Stomach smooth muscle (tissue), 2 donors: ENCODE measurements at regions not wholly inside any gene's neighbourhood (a gene's known extent, or its start where the extent isn't known, plus 50 kb on each side); places are given as distances from the start of the nearest gene placed in this dataset.

Experiments
- H3K27ac ChIP-seq: one replicate; pipeline ENCODE4 v1.7.0; 2013; ENCODE audit warnings: mild to moderate bottlenecking, low read length, inconsistent platforms
- H3K27me3 ChIP-seq, 2 donors: one replicate each; pipeline ENCODE4 v1.7.0; 2013; ENCODE audit warnings: low read length in 2 of 2; ENCODE audit not compliant: insufficient read depth in 2 of 2, control insufficient read depth in 1 of 2
- H3K36me3 ChIP-seq, 2 donors: one replicate each; pipeline ENCODE4 v1.7.0; 2013; ENCODE audit warnings: low read length in 2 of 2; ENCODE audit not compliant: control insufficient read depth in 2 of 2, insufficient read depth in 2 of 2
- H3K4me1 ChIP-seq: one replicate; pipeline ENCODE4 v1.7.0; 2013; ENCODE audit warnings: low read length; ENCODE audit not compliant: control insufficient read depth, insufficient read depth
- H3K4me3 ChIP-seq, 2 donors: one replicate each; pipeline ENCODE4 v1.7.0; 2013; ENCODE audit warnings: low read length in 2 of 2
- H3K9ac ChIP-seq, 2 donors: one replicate each; pipeline ENCODE4 v1.7.0; 2013; ENCODE audit warnings: low read length in 2 of 2, mild to moderate bottlenecking in 1 of 2
- H3K9me3 ChIP-seq, 2 donors: one replicate each; pipeline ENCODE4 v1.7.0; 2013; ENCODE audit warnings: low read length in 2 of 2; ENCODE audit not compliant: control insufficient read depth in 2 of 2
- donor health status: healthy.
- donor health status: Pancreatic carcinoma.

DNA sequence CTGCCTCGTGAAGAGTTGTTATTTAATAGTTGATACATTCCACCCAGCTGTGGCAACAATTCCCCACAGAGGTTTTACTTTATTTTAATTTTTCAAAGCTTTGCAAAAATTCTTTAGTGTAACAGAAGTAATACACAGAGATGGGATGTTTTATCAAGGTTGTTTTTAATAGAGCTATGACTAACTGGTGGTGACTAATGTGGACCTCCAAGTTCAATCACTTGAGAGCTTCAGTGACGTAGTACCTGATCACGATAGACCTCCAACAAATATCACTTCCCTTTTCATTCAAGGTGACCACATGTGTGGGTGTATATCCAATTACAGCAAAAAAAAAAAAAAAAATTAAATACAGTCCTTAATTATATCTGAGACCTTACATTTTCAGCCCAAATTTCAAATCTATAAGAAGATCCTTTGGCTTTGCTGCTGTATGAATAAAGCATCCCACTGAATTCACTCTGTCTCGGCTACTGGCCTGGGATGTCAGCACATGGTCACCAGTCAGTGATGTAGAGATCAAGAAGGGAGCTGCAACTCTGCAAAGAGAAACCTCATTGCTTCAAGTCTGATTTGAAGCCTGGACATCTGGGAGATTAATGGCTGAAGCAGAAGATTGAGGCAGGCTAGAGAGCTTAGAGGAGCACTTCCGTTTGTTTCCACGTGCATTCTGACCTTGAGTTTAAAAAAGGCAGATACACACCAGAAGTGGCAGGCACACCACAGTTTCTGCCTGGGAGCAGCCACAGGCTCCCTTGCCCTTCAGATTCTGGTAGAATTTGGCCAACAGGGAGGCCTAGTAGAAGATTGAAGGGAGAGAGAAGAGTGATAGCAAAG, 345.9 kb upstream of the NOCT start:
- H3K27me3 ChIP-seq: no peaks in the 10 kb centered on the region
- H3K9me3 ChIP-seq: no peaks in the 10 kb centered on the region
- no peak overlapping the region for H3K27ac ChIP-seq
- no peaks in the 10 kb centered on the region for H3K36me3 ChIP-seq
- no peak overlapping the region for H3K9ac ChIP-seq
- H3K4me1 ChIP-seq: no peaks in the 10 kb centered on the region
- no peak overlapping the region for H3K4me3 ChIP-seq

DNA sequence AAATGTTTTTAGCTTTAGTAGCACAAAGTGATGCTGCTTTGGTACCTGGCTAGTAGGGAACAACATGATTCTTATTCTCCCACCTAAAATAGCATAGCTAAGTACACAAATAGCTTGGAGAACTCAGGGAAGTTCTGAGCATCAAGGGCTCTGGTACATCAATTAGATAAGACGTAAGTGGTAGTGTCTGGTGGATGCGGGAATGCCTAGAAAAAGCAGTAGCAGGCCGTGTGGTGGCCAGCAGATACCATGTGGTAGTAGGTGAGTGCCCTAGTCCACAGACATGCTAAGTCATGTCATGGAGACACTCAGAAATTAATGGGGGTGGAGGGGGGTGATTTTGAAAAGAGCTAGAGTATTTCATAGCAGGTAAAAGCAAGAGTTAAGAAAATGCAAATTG, 347.3 kb upstream of the NOCT start:
- no peak overlapping the region for H3K27ac ChIP-seq
- no peak overlapping the region for H3K9ac ChIP-seq
- H3K36me3 ChIP-seq: no peaks in the 10 kb centered on the region
- no peak overlapping the region for H3K4me3 ChIP-seq
- H3K4me1 ChIP-seq: no peaks in the 10 kb centered on the region
- H3K27me3 ChIP-seq: no peaks in the 10 kb centered on the region
- H3K9me3 ChIP-seq: no peaks in the 10 kb centered on the region

- H3K9me3 ChIP-seq: no peaks in the 10 kb centered on the region
- H3K27ac ChIP-seq: no peak overlapping the region
- no peak overlapping the region for H3K4me3 ChIP-seq
- H3K27me3 ChIP-seq: no peaks in the 10 kb centered on the region
- H3K36me3 ChIP-seq: no peaks in the 10 kb centered on the region
- no peak overlapping the region for H3K9ac ChIP-seq
- no peaks in the 10 kb centered on the region for H3K4me1 ChIP-seq
Measured at GRCh38 chr4:138666366-138666765, 349.2 kb upstream of the NOCT start.

DNA sequence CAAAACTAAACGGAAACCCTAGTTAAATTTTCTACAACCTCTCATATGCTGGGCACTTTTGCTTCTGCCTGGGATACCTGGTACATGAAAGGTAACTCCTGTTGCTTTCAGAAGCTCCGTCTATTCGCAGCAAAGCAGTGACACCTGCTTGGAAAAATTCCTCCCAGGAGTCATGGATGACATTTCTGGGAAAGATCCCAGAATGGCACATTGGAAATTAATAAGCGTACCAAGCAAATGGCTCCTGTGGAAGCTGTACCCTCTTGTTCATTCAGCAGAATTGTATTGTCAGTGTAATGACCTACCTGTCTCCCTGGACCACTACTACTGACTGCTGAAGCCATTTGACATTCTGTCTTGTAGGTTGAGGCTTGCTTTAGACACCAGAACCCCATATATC, 349.7 kb upstream of the NOCT start:
- Histone ChIP-seq H3K27ac (no peak overlapping the region), H3K27me3 (no peaks in the 10 kb centered on the region), H3K9ac (no peak overlapping the region), H3K36me3 (no peaks in the 10 kb centered on the region), H3K4me3 (no peak overlapping the region), H3K4me1 (no peaks in the 10 kb centered on the region), H3K9me3 (no peaks in the 10 kb centered on the region)

DNA sequence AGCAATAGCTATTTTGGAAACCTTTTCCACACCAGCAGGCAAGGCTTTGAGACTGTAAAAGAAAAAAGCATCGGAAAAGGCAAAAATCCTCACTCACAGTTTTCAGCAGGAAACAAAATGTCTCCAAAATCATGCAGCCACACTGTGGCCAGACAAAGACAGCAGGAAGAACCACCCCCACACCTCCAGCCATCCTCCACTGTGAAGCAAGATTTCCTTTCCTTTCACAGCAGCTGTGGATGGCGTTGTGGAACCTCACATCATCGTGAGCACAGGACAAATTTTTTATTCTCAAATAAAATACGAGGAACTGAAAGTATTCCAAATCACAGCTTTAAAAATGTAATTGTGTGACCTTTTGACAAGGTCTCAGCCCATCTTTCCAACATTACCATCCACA, 351.7 kb upstream of the NOCT start:
- Histone ChIP-seq H3K27ac (no peak overlapping the region), H3K36me3 (no peaks in the 10 kb centered on the region), H3K4me3 (no peak overlapping the region), H3K4me1 (no peaks in the 10 kb centered on the region), H3K9me3 (no peaks in the 10 kb centered on the region), H3K27me3 (no peaks in the 10 kb centered on the region), H3K9ac (no peak overlapping the region)

- Histone ChIP-seq H3K27ac (no peak overlapping the region), H3K36me3 (no peaks in the 10 kb centered on the region), H3K9ac (no peak overlapping the region), H3K4me1 (no peaks in the 10 kb centered on the region), H3K9me3 (no peaks in the 10 kb centered on the region), H3K27me3 (no peaks in the 10 kb centered on the region), H3K4me3 (no peak overlapping the region)
Measured at GRCh38 chr4:138659812-138660316, 355.7 kb upstream of the NOCT start.

GRCh38 chr4:138659037-138659811, 356.4 kb upstream of the NOCT start:
- Histone ChIP-seq H3K9me3 (no peaks in the 10 kb centered on the region), H3K36me3 (no peaks in the 10 kb centered on the region), H3K4me3 (no peak overlapping the region), H3K4me1 (no peaks in the 10 kb centered on the region), H3K27me3 (no peaks in the 10 kb centered on the region), H3K27ac (no peak overlapping the region), H3K9ac (no peak overlapping the region)

- Histone ChIP-seq H3K4me3 (no peak overlapping the region), H3K36me3 (no peaks in the 10 kb centered on the region), H3K4me1 (no peaks in the 10 kb centered on the region), H3K9me3 (no peaks in the 10 kb centered on the region), H3K9ac (no peak overlapping the region), H3K27me3 (no peaks in the 10 kb centered on the region), H3K27ac (no peak overlapping the region)
Measured at GRCh38 chr4:138658518-138658917, 357.1 kb upstream of the NOCT start.

DNA sequence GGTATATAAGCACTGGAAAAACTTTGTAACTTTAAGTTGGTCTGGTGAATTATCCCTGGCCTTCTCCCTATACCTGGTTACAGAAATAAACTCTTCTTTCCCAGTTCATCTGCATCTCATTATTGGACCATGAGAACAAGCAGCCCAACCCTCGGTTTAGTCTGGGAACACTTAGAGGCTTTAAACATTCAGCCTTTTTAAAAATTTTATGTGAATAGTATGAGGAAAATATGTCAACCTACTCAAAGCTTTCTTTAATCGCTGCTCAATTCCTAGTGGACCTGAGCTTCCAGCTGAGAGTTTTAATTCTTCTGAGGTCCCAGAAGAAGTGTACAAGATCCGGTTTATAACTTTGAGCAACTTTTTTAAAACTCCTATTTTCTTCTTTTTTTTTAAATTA, 358.6 kb upstream of the NOCT start:
- H3K4me1 ChIP-seq: no peaks in the 10 kb centered on the region

DNA sequence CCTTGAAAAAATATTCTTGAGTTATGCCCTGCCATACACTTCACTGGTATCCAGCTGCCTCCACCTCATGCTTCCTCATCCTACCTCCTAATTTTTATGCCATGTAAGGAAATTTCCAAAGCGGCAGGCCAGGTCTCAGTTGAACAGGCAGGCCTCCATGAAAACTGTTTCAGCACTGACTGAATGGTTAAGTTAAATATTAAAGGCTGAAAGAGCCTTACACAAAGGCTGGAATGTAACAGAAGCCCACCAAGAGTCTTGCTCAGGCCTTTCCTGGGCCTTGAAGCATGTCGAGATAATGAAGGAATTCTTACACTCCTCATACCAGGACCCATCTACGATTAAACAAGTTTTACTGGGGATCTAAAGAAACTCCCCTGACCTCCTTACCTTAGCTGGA, 359.6 kb upstream of the NOCT start:
- H3K9ac ChIP-seq: no peak overlapping the region
- no peaks in the 10 kb centered on the region for H3K27me3 ChIP-seq
- no peak overlapping the region for H3K27ac ChIP-seq
- H3K4me3 ChIP-seq: no peak overlapping the region
- no peaks in the 10 kb centered on the region for H3K36me3 ChIP-seq
- no peaks in the 10 kb centered on the region for H3K4me1 ChIP-seq
- H3K9me3 ChIP-seq: no peaks in the 10 kb centered on the region

More for the DNA sequence above, 358.6 kb upstream of the NOCT start:
- Histone ChIP-seq H3K27ac (no peak overlapping the region), H3K27me3 (no peaks in the 10 kb centered on the region), H3K9me3 (no peaks in the 10 kb centered on the region), H3K36me3 (no peaks in the 10 kb centered on the region), H3K4me3 (no peak overlapping the region), H3K9ac (no peak overlapping the region)

GRCh38 chr4:138655286-138655685, 360.3 kb upstream of the NOCT start:
- no peaks in the 10 kb centered on the region for H3K27me3 ChIP-seq

More at GRCh38 chr4:138655286-138655685, 360.3 kb upstream of the NOCT start:
- Histone ChIP-seq H3K4me1 (no peaks in the 10 kb centered on the region), H3K27ac (no peak overlapping the region), H3K9ac (no peak overlapping the region), H3K9me3 (no peaks in the 10 kb centered on the region), H3K36me3 (no peaks in the 10 kb centered on the region), H3K4me3 (no peak overlapping the region)
